GM21825 (cell line): ENCODE measurements at regions not wholly inside any gene's neighbourhood (a gene's known extent, or its start where the extent isn't known, plus 50 kb on each side); places are given as distances from the start of the nearest gene placed in this dataset.

Experiments used
- ATAC-seq: cut with Tn5 transposase; IDR thresholded peaks from one replicate; pipeline ENCODE4 v1.9.1; 2021; ENCODE audit warnings: mild to moderate bottlenecking, moderate library complexity; ENCODE audit not compliant: unreplicated experiment

- ATAC-seq: no peak
Measured at GRCh38 chr4:120528428-120528827, 394.1 kb downstream of the PRDM5 start.

- ATAC-seq: no peak
Measured at GRCh38 chr4:120526033-120526432, 396.5 kb downstream of the PRDM5 start.

- no peak for ATAC-seq
Measured at GRCh38 chr4:120525106-120525505, 397.4 kb downstream of the PRDM5 start.

GRCh38 chr4:120524237-120524636 lies 398.3 kb downstream of the PRDM5 start:
- ATAC-seq: no peak

- ATAC-seq: no peak
Measured at GRCh38 chr4:120520761-120521160, 401.8 kb downstream of the PRDM5 start.

GRCh38 chr4:120517966-120518365 lies 404.6 kb downstream of the PRDM5 start:
- ATAC-seq: no peak

GRCh38 chr4:120509719-120510118 lies 412.8 kb downstream of the PRDM5 start:
- no peak for ATAC-seq

- ATAC-seq: no peak
Measured at GRCh38 chr4:120509222-120509621, 413.3 kb downstream of the PRDM5 start.

GRCh38 chr4:120508036-120508435 lies 414.5 kb downstream of the PRDM5 start:
- ATAC-seq: no peak

GRCh38 chr4:120506536-120506935 lies 416.0 kb downstream of the PRDM5 start:
- ATAC-seq: no peak

- ATAC-seq: no peak
Measured at GRCh38 chr4:120498678-120499077, 423.8 kb downstream of the PRDM5 start.

- ATAC-seq: no peak
Measured at GRCh38 chr4:120491481-120491880, 424.8 kb upstream of the MAD2L1 start.

GRCh38 chr4:120481756-120482155 lies 415.1 kb upstream of the MAD2L1 start:
- ATAC-seq: no peak

- no peak for ATAC-seq
Measured at GRCh38 chr4:120472447-120473131, 405.9 kb upstream of the MAD2L1 start.

GRCh38 chr4:120466429-120466828 lies 399.8 kb upstream of the MAD2L1 start:
- ATAC-seq: no peak

GRCh38 chr4:120454788-120455187 lies 388.1 kb upstream of the MAD2L1 start:
- ATAC-seq: no peak

- no peak for ATAC-seq
Measured at GRCh38 chr4:120452536-120452935, 385.9 kb upstream of the MAD2L1 start.

- no peak for ATAC-seq
Measured at GRCh38 chr4:120452001-120452400, 385.4 kb upstream of the MAD2L1 start.

- no peak for ATAC-seq
Measured at GRCh38 chr4:120447774-120448173, 381.1 kb upstream of the MAD2L1 start.

- ATAC-seq: peak; percentile 91
Measured at GRCh38 chr4:120446051-120446567, 379.5 kb upstream of the MAD2L1 start.

- ATAC-seq: no peak
Measured at GRCh38 chr4:120445186-120445585, 378.5 kb upstream of the MAD2L1 start.

GRCh38 chr4:120443116-120443515 lies 376.5 kb upstream of the MAD2L1 start:
- no peak for ATAC-seq

GRCh38 chr4:120440730-120441129 lies 374.1 kb upstream of the MAD2L1 start:
- ATAC-seq: no peak
